ENCODE measurements at regions not wholly inside any gene's neighbourhood (a gene's known extent, or its start where the extent isn't known, plus 50 kb on each side); places are given as distances from the start of the nearest gene placed in this dataset.

- no peak overlapping the region for H3K4me3 ChIP-seq (ENCODE audit: low read length)
- no peak for TF ChIP-seq CTCF (conservative IDR thresholded peaks at IDR 0.05; ENCODE audit: low read length)
- DNase-seq (ENCODE audit: low read depth) = no peak
Observed at GRCh38 chr5:121399879-121400278, 451.8 kb upstream of the FTMT start.

DNA sequence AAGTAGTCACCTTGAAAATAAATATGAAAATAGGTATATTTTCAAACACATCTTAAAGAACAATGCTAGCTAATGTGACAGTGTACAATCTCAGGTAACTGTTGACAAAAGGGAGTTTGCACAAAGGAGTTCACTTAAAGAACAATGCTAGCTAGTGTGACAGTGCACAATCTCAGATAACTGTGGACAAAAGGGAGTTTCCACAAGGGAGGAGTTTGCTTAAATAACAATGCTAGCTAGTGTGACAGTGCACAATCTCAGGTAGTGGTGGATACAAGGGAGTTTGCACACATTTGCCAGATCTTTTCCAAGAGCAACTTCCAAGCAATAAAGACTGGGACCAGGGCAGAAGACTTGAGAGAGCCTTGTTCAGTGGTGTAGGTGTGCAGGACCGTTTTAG is 442.9 kb upstream of the FTMT start:
- no peak for DNase-seq (ENCODE audit: low read depth)
- H3K4me3 ChIP-seq (ENCODE audit: low read length) = no peak overlapping the region
- no peak for TF ChIP-seq CTCF (conservative IDR thresholded peaks at IDR 0.05; ENCODE audit: low read length)

- no peak overlapping the region for H3K4me3 ChIP-seq (ENCODE audit: low read length)
- no peak for TF ChIP-seq CTCF (conservative IDR thresholded peaks at IDR 0.05; ENCODE audit: low read length)
- no peak for DNase-seq (ENCODE audit: low read depth)
Observed at GRCh38 chr5:121415270-121415669, 436.4 kb upstream of the FTMT start.

DNA sequence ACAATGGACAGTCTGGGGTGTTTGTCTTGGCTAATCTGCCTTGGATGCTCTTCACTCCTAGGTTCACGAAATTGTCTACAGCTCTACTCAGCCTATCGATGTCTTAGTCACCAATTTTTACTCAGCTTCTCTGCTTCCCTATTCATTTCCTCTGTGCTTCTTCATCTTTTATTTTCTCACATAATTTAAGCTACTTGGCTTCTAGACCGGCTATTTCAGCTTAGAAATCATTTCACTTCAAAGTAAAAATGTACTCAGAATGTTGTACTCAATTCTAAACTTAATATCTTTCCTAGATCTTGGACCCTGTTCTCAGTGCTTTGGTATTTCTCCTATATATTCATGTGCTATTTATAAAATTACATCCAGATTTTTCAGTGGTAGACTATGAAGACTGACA is 430.0 kb upstream of the FTMT start:
- no peak for TF ChIP-seq CTCF (conservative IDR thresholded peaks at IDR 0.05; ENCODE audit: low read length)
- no peak for DNase-seq (ENCODE audit: low read depth)
- no peak overlapping the region for H3K4me3 ChIP-seq (ENCODE audit: low read length)

GRCh38 chr5:121424976-121425375 is 426.7 kb upstream of the FTMT start:
- H3K4me3 ChIP-seq (ENCODE audit: low read length) = no peak overlapping the region
- TF ChIP-seq CTCF (conservative IDR thresholded peaks at IDR 0.05; ENCODE audit: low read length) = no peak
- no peak for DNase-seq (ENCODE audit: low read depth)

GRCh38 chr5:121426153-121426552 is 425.5 kb upstream of the FTMT start:
- no peak for TF ChIP-seq CTCF (conservative IDR thresholded peaks at IDR 0.05; ENCODE audit: low read length)
- DNase-seq (ENCODE audit: low read depth) = no peak
- H3K4me3 ChIP-seq (ENCODE audit: low read length) = no peak overlapping the region

- no peak for DNase-seq (ENCODE audit: low read depth)
Observed at GRCh38 chr5:121429761-121430160, 421.9 kb upstream of the FTMT start.

More at GRCh38 chr5:121429761-121430160, 421.9 kb upstream of the FTMT start:
- TF ChIP-seq CTCF (conservative IDR thresholded peaks at IDR 0.05; ENCODE audit: low read length) = no peak
- no peak overlapping the region for H3K4me3 ChIP-seq (ENCODE audit: low read length)
